Activated CD8-positive, alpha-beta memory T cell treated with anti-CD3 and anti-CD28 coated beads for 24 hours (primary cell): ENCODE measurements at regions not wholly inside any gene's neighbourhood (a gene's known extent, or its start where the extent isn't known, plus 50 kb on each side); places are given as distances from the start of the nearest gene placed in this dataset.

ENCODE experiments used
- DNase-seq: peaks from one replicate; pipeline ENCODE4 v3.0.0-alpha.2; 2020

GRCh38 chr15:47437491-47437890, 279.8 kb upstream of the SEMA6D start:
- DNase-seq: no peak

- no peak for DNase-seq
Measured at GRCh38 chr15:47439146-47440111, 277.9 kb upstream of the SEMA6D start.

- DNase-seq: no peak
Measured at GRCh38 chr15:47442371-47442770, 274.9 kb upstream of the SEMA6D start.

- no peak for DNase-seq
Measured at GRCh38 chr15:47443839-47444238, 273.5 kb upstream of the SEMA6D start.

- DNase-seq: no peak
Measured at GRCh38 chr15:47445723-47446392, 271.4 kb upstream of the SEMA6D start.

- no peak for DNase-seq
Measured at GRCh38 chr15:47460795-47461573, 256.3 kb upstream of the SEMA6D start.

GRCh38 chr15:47461652-47462141, 255.6 kb upstream of the SEMA6D start:
- DNase-seq: no peak

- no peak for DNase-seq
Measured at GRCh38 chr15:47466357-47466756, 250.9 kb upstream of the SEMA6D start.

- DNase-seq: no peak
Measured at GRCh38 chr15:47470983-47471382, 246.3 kb upstream of the SEMA6D start.

- no peak for DNase-seq
Measured at GRCh38 chr15:47473106-47473725, 244.1 kb upstream of the SEMA6D start.

GRCh38 chr15:47473832-47474231, 243.5 kb upstream of the SEMA6D start:
- no peak for DNase-seq

- DNase-seq: no peak
Measured at GRCh38 chr15:47475336-47475735, 242.0 kb upstream of the SEMA6D start.

GRCh38 chr15:47477341-47477740, 240.0 kb upstream of the SEMA6D start:
- no peak for DNase-seq

- DNase-seq: no peak
Measured at GRCh38 chr15:47484059-47484458, 233.2 kb upstream of the SEMA6D start.

- no peak for DNase-seq
Measured at GRCh38 chr15:47484997-47485396, 232.3 kb upstream of the SEMA6D start.

- DNase-seq: no peak
Measured at GRCh38 chr15:47485419-47485818, 231.9 kb upstream of the SEMA6D start.

- no peak for DNase-seq
Measured at GRCh38 chr15:47486040-47486439, 231.3 kb upstream of the SEMA6D start.

GRCh38 chr15:47492195-47492594, 225.1 kb upstream of the SEMA6D start:
- DNase-seq: no peak

- no peak for DNase-seq
Measured at GRCh38 chr15:47493357-47494247, 223.7 kb upstream of the SEMA6D start.

GRCh38 chr15:47496343-47497185, 220.7 kb upstream of the SEMA6D start:
- DNase-seq: no peak

GRCh38 chr15:47500842-47501241, 216.5 kb upstream of the SEMA6D start:
- DNase-seq: no peak
